ENCODE measurements at regions not wholly inside any gene's neighbourhood (a gene's known extent, or its start where the extent isn't known, plus 50 kb on each side); places are given as distances from the start of the nearest gene placed in this dataset.

- DNase-seq (ENCODE audit: extremely low read depth in 1 of 11, low read depth in 9 of 11, low spot score in 4 of 11) = no peak
These were observed 256.1 kb upstream of the VEPH1 start for GRCh38 chr3:157759311-157759710.

- no peak for DNase-seq (ENCODE audit: extremely low read depth in 1 of 11, low read depth in 9 of 11, low spot score in 4 of 11)
These were observed 252.0 kb upstream of the VEPH1 start for GRCh38 chr3:157755233-157755632.

- DNase-seq (ENCODE audit: extremely low read depth in 1 of 11, low read depth in 9 of 11, low spot score in 4 of 11) = no peak
These were observed 251.2 kb upstream of the VEPH1 start for GRCh38 chr3:157754451-157754850.

- DNase-seq (ENCODE audit: extremely low read depth in 1 of 11, low read depth in 9 of 11, low spot score in 4 of 11) = no peak
These were observed 250.5 kb upstream of the VEPH1 start for GRCh38 chr3:157753787-157754136.

- no peak for DNase-seq (ENCODE audit: extremely low read depth in 1 of 11, low read depth in 9 of 11, low spot score in 4 of 11)
These were observed 250.0 kb upstream of the VEPH1 start for GRCh38 chr3:157752956-157753786.

DNA sequence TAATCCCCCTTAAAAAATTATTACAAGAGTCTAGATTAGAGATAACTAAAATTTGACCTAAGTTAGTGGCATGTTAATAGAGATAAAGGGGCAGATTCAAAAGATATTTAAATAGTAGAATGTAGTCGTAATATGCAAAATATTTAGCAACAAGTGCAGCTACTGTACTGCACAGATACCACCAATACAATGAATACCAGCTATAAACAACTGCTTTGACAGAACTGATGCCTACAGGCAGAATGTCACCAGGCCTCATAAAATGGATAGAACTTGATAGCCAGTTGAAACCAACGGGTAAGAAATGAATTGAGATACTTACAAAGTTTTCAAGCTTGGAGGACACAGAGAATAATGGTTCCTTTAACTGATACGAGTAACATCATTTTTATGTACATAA lies 249.3 kb upstream of the VEPH1 start:
- no peak for DNase-seq (ENCODE audit: extremely low read depth in 1 of 11, low read depth in 9 of 11, low spot score in 4 of 11)

- no peak for DNase-seq (ENCODE audit: extremely low read depth in 1 of 11, low read depth in 9 of 11, low spot score in 4 of 11)
These were observed 248.2 kb upstream of the VEPH1 start for GRCh38 chr3:157751386-157751785.

GRCh38 chr3:157746391-157746790 lies 243.2 kb upstream of the VEPH1 start:
- no peak for DNase-seq (ENCODE audit: extremely low read depth in 1 of 11, low read depth in 9 of 11, low spot score in 4 of 11)

GRCh38 chr3:157741607-157742006 lies 238.4 kb upstream of the VEPH1 start:
- DNase-seq (ENCODE audit: extremely low read depth in 1 of 11, low read depth in 9 of 11, low spot score in 4 of 11) = no peak

DNA sequence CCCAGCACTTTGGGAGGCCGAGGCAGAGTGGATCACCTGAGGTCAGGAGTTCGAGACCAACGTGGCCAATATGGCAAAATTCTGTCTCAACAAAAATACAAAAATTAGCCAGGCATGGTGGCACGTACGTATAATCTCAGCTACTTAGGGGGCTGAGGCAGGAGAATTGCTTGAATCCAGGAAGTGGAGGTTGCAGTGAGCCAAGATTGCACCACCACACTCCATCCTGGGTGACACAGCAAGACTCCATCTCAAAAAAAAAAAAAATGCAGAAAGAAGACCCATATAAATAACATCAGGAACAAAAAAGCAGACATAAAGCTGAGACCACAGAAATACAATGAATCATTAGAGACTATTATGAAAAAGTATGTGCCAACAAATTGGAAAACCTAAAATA lies 235.2 kb upstream of the VEPH1 start:
- no peak for DNase-seq (ENCODE audit: extremely low read depth in 1 of 11, low read depth in 9 of 11, low spot score in 4 of 11)

GRCh38 chr3:157718800-157719199 lies 215.6 kb upstream of the VEPH1 start:
- DNase-seq (ENCODE audit: extremely low read depth in 1 of 11, low read depth in 9 of 11, low spot score in 4 of 11) = peak in 9 of 11 donors; percentile 1 to 25 (median 7)

DNA sequence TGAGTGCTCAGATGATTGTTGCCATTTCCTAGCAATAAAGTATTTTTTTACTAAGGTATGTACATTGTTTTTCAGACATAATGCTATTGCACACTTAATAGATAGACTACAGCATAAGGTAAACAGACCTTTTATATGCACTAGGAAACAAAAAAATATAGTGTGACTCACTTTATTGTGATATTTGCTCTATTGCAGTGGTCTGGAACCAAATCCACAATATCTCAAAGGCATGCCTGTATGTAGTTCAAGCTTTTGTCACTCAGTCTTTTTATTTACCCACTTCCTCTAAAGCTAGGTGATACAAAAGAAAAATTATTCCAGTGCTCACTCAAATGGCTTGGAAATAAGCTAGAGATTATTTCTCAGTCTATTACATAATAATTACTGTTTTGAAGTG lies 209.9 kb upstream of the VEPH1 start:
- no peak for DNase-seq (ENCODE audit: extremely low read depth in 1 of 11, low read depth in 9 of 11, low spot score in 4 of 11)

- no peak for DNase-seq (ENCODE audit: extremely low read depth in 1 of 11, low read depth in 9 of 11, low spot score in 4 of 11)
These were observed 202.0 kb upstream of the VEPH1 start for GRCh38 chr3:157705258-157705657.

- DNase-seq (ENCODE audit: extremely low read depth in 1 of 11, low read depth in 9 of 11, low spot score in 4 of 11) = no peak
These were observed 197.2 kb upstream of the VEPH1 start for GRCh38 chr3:157700405-157700804.

- no peak for DNase-seq (ENCODE audit: extremely low read depth in 1 of 11, low read depth in 9 of 11, low spot score in 4 of 11)
These were observed 192.4 kb upstream of the VEPH1 start for GRCh38 chr3:157695586-157695985.

DNA sequence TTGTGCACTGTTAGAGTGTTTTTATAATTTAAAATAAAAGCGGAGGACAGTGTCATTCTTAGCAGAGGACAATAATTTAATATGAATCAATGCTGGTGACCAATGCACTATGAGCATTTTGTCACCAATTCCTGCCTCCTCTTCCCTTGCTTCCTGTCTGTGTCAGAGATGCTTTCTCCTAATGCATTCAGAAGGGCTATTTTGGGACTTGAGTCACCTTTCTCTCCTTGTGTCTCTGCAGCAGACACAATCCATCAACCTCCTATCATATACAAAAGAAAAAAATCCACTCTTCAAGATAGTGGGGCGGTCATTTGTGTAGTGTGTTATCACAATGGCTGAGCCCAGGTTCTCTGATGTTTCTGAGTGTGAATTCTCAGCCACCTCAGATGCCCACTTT lies 191.9 kb upstream of the VEPH1 start:
- DNase-seq (ENCODE audit: extremely low read depth in 1 of 11, low read depth in 9 of 11, low spot score in 4 of 11) = no peak

- DNase-seq (ENCODE audit: extremely low read depth in 1 of 11, low read depth in 9 of 11, low spot score in 4 of 11) = no peak
These were observed 190.5 kb upstream of the VEPH1 start for GRCh38 chr3:157693762-157694161.

GRCh38 chr3:157692468-157692867 lies 189.3 kb upstream of the VEPH1 start:
- DNase-seq (ENCODE audit: extremely low read depth in 1 of 11, low read depth in 9 of 11, low spot score in 4 of 11) = no peak

DNA sequence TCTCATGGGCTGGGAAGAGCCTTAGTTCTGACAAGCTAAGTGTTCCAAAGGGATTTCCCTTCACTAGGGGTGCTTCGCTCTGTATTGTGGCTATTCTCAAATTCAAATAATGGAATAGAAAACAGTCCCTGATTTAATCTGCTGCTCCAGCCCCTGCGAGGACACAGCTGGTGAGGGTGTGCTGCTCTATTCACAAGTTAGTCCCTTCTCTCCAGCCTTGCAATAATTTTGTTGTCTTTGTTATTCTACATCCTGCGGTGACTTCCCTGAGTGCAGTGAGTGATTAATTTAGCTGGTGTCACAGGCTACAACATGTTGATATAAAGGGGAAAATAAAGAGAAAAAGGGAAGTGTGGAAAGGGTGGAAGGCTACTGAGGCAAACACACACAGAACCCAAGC lies 180.5 kb upstream of the VEPH1 start:
- DNase-seq (ENCODE audit: extremely low read depth in 1 of 11, low read depth in 9 of 11, low spot score in 4 of 11) = no peak

DNA sequence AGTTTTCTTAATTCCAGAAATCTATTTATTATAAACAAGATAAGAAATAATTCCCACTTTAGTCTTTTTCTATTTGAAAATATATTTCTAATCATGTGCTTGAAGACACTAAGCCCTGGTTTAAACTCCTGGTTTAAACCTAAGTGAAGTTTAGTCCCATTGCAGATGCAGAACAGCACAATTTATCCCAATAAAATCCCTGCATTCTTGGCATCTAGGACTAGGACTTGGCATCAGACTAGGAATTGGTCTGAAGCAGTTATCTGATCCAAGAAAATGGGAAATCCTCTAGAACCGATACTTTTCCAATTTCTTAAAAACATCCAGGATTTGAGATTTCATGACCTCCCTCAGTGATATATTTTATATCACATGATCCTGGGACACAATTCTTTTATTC lies 168.8 kb upstream of the VEPH1 start:
- DNase-seq (ENCODE audit: extremely low read depth in 1 of 11, low read depth in 9 of 11, low spot score in 4 of 11) = no peak

DNA sequence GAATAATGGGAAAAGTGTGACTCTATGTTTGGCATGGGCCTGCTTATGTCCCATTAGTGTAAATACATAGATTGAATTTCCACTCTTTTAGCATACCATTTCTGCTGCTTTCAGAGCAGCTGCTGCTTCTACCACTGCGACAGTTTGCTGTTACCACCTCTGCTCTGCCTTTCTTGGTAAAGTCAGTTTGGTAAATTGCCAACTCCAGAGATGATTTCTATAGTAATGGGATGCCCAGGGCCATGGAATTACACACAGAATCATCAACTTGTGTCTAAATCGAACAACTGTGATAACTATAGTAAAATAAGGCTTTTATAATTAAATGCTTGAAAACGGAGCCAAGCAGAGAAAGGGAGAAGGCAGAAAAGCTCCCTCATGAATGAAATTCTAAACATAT lies 168.4 kb upstream of the VEPH1 start:
- DNase-seq (ENCODE audit: extremely low read depth in 1 of 11, low read depth in 9 of 11, low spot score in 4 of 11) = no peak

Data from renal cortex interstitium (tissue), 11 donors.